Erythroblast (primary cell): ENCODE measurements at regions not wholly inside any gene's neighbourhood (a gene's known extent, or its start where the extent isn't known, plus 50 kb on each side); places are given as distances from the start of the nearest gene placed in this dataset.

Experiments
- GATA1 ChIP-seq: IDR thresholded peaks from 2 replicates; pipeline ENCODE4 v1.6.1; 2011; ENCODE audit warnings: low read depth, mild to moderate bottlenecking, control low read depth, low read length, moderate library complexity
- POLR2A ChIP-seq: IDR thresholded peaks from 2 replicates; pipeline ENCODE4 v1.6.1; 2011; ENCODE audit warnings: mild to moderate bottlenecking, low read length

- no peak for TF ChIP-seq GATA1
- no peak for TF ChIP-seq POLR2A
Observed at GRCh38 chr1:118322331-118322730, 137.3 kb upstream of the SPAG17 start.
